Astrocyte of the cerebellum (primary cell): ENCODE measurements at regions not wholly inside any gene's neighbourhood (a gene's known extent, or its start where the extent isn't known, plus 50 kb on each side); places are given as distances from the start of the nearest gene placed in this dataset.

Source experiments
- DNase-seq: peaks from one replicate; pipeline ENCODE4 v3.0.0-alpha.2; 2011; ENCODE audit warnings: low read depth
- H3K4me3 ChIP-seq: 2 replicates; pipeline ENCODE4 v1.5.1; 2011; ENCODE audit warnings: mild to moderate bottlenecking, low read depth, low read length, moderate library complexity
- in situ Hi-C: cut with HindIII; loops from 2 replicates; pipeline ENCODE4 v1.10.0; 2017; ENCODE audit warnings: low sequenced_read_pairs
- TF ChIP-seq, protein P1 (sequence below): IDR thresholded peaks from 2 replicates; pipeline ENCODE4 v1.5.1; 2012; ENCODE audit warnings: low read length, low read depth, moderate library complexity, mild to moderate bottlenecking; ENCODE audit errors: missing control alignments

GRCh38 chr3:70603103-70603502 is 290.7 kb upstream of the MDFIC2 start:
- TF ChIP-seq, protein P1, sequence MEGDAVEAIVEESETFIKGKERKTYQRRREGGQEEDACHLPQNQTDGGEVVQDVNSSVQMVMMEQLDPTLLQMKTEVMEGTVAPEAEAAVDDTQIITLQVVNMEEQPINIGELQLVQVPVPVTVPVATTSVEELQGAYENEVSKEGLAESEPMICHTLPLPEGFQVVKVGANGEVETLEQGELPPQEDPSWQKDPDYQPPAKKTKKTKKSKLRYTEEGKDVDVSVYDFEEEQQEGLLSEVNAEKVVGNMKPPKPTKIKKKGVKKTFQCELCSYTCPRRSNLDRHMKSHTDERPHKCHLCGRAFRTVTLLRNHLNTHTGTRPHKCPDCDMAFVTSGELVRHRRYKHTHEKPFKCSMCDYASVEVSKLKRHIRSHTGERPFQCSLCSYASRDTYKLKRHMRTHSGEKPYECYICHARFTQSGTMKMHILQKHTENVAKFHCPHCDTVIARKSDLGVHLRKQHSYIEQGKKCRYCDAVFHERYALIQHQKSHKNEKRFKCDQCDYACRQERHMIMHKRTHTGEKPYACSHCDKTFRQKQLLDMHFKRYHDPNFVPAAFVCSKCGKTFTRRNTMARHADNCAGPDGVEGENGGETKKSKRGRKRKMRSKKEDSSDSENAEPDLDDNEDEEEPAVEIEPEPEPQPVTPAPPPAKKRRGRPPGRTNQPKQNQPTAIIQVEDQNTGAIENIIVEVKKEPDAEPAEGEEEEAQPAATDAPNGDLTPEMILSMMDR, result no peak
- in situ Hi-C loops, result no loop called here
- DNase-seq, result no peak
- no peak overlapping the region for H3K4me3 ChIP-seq

DNA sequence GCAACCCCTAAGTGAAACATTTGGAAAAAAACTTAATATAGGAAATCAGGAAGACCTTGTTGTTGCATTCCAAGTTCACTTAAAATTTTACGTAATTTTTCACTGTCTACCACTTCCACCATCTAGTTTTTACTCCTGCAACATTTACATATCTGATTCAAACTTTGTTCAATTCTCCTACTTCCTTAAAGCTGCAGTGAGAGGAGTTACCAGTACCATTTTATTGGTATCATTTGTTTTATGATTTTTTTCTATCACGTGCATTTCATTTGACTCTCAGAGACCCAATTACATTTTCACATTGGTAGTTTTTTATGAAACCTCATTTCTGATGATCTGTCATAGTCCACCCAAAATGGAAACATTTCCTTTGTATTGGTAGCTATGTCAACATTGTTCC is 284.9 kb upstream of the MDFIC2 start:
- in situ Hi-C loops, result no loop called here
- TF ChIP-seq, protein P1, result no peak

GRCh38 chr3:70583682-70584081 is 271.2 kb upstream of the MDFIC2 start:
- in situ Hi-C loops, result no loop called here
- no peak overlapping the region for H3K4me3 ChIP-seq
- TF ChIP-seq, protein P1, result no peak
- DNase-seq, result no peak

More for the DNA sequence above, 284.9 kb upstream of the MDFIC2 start:
- no peak for DNase-seq
- no peak overlapping the region for H3K4me3 ChIP-seq

DNA sequence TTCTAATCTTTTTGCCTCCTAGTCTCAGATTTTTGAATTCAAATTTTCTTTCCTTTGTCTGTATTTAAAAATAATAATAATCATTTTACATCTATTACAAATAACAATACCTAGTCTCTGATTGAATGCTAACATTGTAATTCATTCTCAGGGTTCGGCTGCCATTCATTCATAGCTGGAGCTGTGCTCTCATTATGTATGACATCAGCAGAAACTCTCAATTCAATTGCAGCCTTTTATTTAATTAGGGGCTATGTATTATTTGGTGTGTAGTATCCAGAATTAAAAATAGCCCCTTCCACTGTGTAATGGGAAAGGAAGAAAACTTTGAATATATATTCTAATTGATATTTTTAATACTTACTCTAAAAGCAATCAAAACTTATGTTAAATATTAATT is 270.4 kb upstream of the MDFIC2 start:
- in situ Hi-C loops, result no loop called here
- DNase-seq, result no peak
- TF ChIP-seq, protein P1, result no peak
- H3K4me3 ChIP-seq, result no peak overlapping the region

DNA sequence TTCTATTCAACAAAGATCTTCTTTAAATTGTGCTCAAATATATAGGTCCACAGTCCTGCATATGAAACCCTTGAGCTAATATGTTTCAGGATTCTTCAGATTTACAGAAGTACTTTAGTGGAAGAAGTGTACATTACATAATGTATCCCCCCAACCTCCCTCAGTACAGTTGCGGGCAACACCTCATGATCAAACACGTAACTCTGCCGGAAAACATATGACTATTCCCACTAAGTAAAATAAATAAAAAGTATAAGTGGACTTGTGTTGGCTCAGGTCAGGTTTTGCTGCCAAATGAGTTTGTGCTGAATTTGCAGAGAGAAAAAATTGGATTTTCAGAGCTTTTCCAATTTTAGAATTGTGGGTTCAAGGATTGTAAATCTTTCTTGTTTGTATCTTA is 267.6 kb upstream of the MDFIC2 start:
- in situ Hi-C loops, result no loop called here
- TF ChIP-seq, protein P1, result no peak
- DNase-seq, result no peak
- no peak overlapping the region for H3K4me3 ChIP-seq

GRCh38 chr3:70571696-70572095 is 259.3 kb upstream of the MDFIC2 start:
- DNase-seq, result no peak
- no peak overlapping the region for H3K4me3 ChIP-seq
- TF ChIP-seq, protein P1, result no peak
- in situ Hi-C loops, result no loop called here

DNA sequence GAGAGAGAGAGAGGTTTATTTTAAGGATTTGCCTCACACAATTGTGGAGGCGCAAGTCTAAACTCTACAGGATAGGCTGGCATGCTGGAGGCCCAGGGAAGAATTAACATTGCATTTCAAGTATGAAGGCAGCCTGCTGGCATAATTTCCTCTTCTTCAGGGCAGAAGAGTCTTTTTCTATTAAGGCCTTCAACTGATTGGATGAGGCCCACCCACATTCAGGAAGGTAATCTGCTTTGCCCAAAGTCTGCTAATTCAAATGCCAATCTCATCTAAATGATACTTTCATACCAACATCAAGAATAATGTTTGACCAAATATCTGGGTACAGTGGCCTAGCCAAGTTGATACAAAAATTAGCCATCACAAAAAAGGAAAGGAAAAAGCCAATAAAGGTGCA is 258.1 kb upstream of the MDFIC2 start:
- no peak for DNase-seq
- TF ChIP-seq, protein P1, result no peak
- no peak overlapping the region for H3K4me3 ChIP-seq
- in situ Hi-C loops, result no loop called here
